ENCODE measurements at regions not wholly inside any gene's neighbourhood (a gene's known extent, or its start where the extent isn't known, plus 50 kb on each side); places are given as distances from the start of the nearest gene placed in this dataset.
A peak's percentile ranks its signal among the peaks of the same experiment; 100 is the strongest.

DNA sequence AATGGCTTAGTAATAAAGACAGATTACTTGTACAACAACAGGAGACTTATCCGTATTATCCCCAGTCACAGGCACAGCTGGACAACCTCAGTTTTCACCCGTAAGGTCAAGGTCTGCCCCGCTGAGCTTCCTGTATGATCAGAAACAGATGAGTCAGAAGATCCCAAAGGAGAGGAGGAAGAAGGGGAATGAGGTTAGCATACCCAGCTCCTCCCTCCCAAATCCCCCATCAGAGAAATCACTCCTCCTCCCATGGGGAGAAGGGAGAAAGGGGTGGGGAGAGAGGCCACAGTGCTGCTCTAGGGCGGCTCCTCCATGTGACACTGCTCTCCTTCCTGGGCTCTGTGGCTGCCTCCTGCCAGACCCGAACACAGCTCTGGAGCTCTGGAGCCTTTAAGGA is 53.8 kb upstream of the SPTBN1 start:
- Mint-ChIP-seq H3K36me3 (ENCODE audit: insufficient read depth in 1 of 3, low read depth in 3 of 3) (no peaks in the 10 kb centered on the region), H3K4me3 (no peak overlapping the region), H3K9me3 (no peaks in the 10 kb centered on the region), H3K4me1 (peaks cover 9 to 16% of the 10 kb centered on the region in 2 experiments), H3K27ac (no peak overlapping the region), H3K27me3 (ENCODE audit: low read depth) (peaks cover 1% of the 10 kb centered on the region; the same call in 1 of the 2 replicates)
- no peak overlapping the region for H3K56ac ChIP-seq (ENCODE audit: insufficient read length, low read depth, low read length)
- H3K79me1 ChIP-seq (ENCODE audit: insufficient read depth, low read depth, low read length, poor library complexity, severe bottlenecking), result no peaks in the 10 kb centered on the region
- H2BK12ac ChIP-seq (ENCODE audit: insufficient read length, low read depth, low read length), result no peak overlapping the region
- no peak overlapping the region for H3K14ac ChIP-seq (ENCODE audit: insufficient read depth, low read length)
- no peak for TF ChIP-seq CTCF (conservative IDR thresholded peaks at IDR 0.05)
- H2AK5ac ChIP-seq (ENCODE audit: insufficient read length, low read length), result no peak overlapping the region
- no peak overlapping the region for H2BK120ac ChIP-seq (ENCODE audit: low read depth, low read length, poor library complexity, severe bottlenecking)
- H3K4me2 ChIP-seq (ENCODE audit: insufficient read depth, insufficient read length, low read length), result no peak overlapping the region
- H3K23me2 ChIP-seq (ENCODE audit: insufficient read length, low read depth, low read length, poor library complexity, severe bottlenecking), result no peaks in the 10 kb centered on the region
- H3K27me3 ChIP-seq (ENCODE audit: insufficient read depth, low read length), result no peaks in the 10 kb centered on the region
- no peak overlapping the region for H4K5ac ChIP-seq (ENCODE audit: insufficient read length, low read depth, low read length)
- no peak overlapping the region for H4K91ac ChIP-seq (ENCODE audit: insufficient read length, low read depth, low read length)
- no peak overlapping the region for H3K18ac ChIP-seq (ENCODE audit: insufficient read length, low read depth, low read length)
- H3K9me3 ChIP-seq (ENCODE audit: control insufficient read depth, low read depth, low read length), result no peaks in the 10 kb centered on the region
- no CpG with 5 or more reads among the region's 5 CpGs for WGBS (ENCODE audit: extremely low coverage, insufficient read length, low lambda C conversion rate)
- no peaks in the 10 kb centered on the region; the same call in 1 of the 2 replicates for H3K4me1 ChIP-seq (ENCODE audit: insufficient read depth, low read length)
- no peak overlapping the region for H3K9ac ChIP-seq (ENCODE audit: extremely low read depth, insufficient read length, low read length)
- no peak overlapping the region for H2BK20ac ChIP-seq (ENCODE audit: low read depth, low read length, poor library complexity, severe bottlenecking)
- H3K4ac ChIP-seq (ENCODE audit: low read depth, low read length), result no peak overlapping the region
- H4K8ac ChIP-seq (replicated peaks; ENCODE audit: insufficient read length, low read depth, low read length), result no peak overlapping the region
- no peak overlapping the region for H3T11ph ChIP-seq (ENCODE audit: low read length)
- H2AFZ ChIP-seq (ENCODE audit: low read length), result no peak overlapping the region
- DNase-seq, result peak; percentile 50
- H4K20me1 ChIP-seq (ENCODE audit: control insufficient read depth, insufficient read depth, insufficient read length), result no peaks in the 10 kb centered on the region
- no peak overlapping the region for H3K27ac ChIP-seq (ENCODE audit: insufficient read length, low read depth, low read length)
- no peaks in the 10 kb centered on the region for H3K79me2 ChIP-seq (ENCODE audit: insufficient read depth, low read length)
- H2BK15ac ChIP-seq (ENCODE audit: low read depth, low read length), result no peak overlapping the region
- H3K23ac ChIP-seq (ENCODE audit: insufficient read length, low read depth, low read length), result no peak overlapping the region
- H2BK5ac ChIP-seq (ENCODE audit: insufficient read length, low read length), result no peak overlapping the region

Measured in H9 (cell line).